VCaP (cell line): ENCODE measurements at regions not wholly inside any gene's neighbourhood (a gene's known extent, or its start where the extent isn't known, plus 50 kb on each side); places are given as distances from the start of the nearest gene placed in this dataset.
"Not testable (repeated sequence)": the region's sequence is repeated elsewhere in the genome, so short reads cannot be mapped to it uniquely, and the experiment has no call there.

Experiments
- H3K27ac ChIP-seq: fragments of 450-650 bp; 2 replicates; pipeline ENCODE4 v1.5.1; 2017
- CTCF ChIP-seq: fragments of 450-650 bp; conservative IDR thresholded peaks from 2 replicates; pipeline ENCODE4 v1.5.1; 2017; ENCODE audit warnings: mild to moderate bottlenecking, moderate library complexity

GRCh38 chr9:31554941-31555340, 829.5 kb upstream of the ACO1 start:
- TF ChIP-seq CTCF = no peak
- H3K27ac ChIP-seq = no peak overlapping the region

- no peak for TF ChIP-seq CTCF
- H3K27ac ChIP-seq = no peak overlapping the region
Measured at GRCh38 chr9:31556667-31557463, 827.6 kb upstream of the ACO1 start.

DNA sequence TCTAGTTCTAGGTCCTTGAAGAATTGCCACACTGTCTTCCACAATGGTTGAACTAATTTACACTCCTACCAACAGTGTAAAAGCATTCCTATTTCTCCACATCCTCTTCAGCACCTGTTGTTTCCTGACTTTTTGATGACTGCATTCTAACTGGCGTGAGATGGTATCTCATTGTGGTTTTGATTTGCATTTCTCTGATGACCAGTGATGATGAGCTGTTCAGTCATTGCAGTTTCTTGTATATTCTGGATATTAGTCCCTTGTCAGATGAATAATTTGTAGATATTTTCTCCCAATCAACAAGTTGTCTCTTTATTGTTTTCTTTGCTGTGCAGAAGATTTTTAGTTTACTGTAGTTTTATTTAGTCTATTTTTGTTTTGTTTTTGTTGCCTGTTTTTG, 812.3 kb upstream of the ACO1 start:
- H3K27ac ChIP-seq = not testable (repeated sequence)

GRCh38 chr9:31573561-31573960, 810.9 kb upstream of the ACO1 start:
- TF ChIP-seq CTCF = no peak
- H3K27ac ChIP-seq = no peak overlapping the region

- no peak for TF ChIP-seq CTCF
- no peak overlapping the region for H3K27ac ChIP-seq
Measured at GRCh38 chr9:31574006-31574765, 810.3 kb upstream of the ACO1 start.

DNA sequence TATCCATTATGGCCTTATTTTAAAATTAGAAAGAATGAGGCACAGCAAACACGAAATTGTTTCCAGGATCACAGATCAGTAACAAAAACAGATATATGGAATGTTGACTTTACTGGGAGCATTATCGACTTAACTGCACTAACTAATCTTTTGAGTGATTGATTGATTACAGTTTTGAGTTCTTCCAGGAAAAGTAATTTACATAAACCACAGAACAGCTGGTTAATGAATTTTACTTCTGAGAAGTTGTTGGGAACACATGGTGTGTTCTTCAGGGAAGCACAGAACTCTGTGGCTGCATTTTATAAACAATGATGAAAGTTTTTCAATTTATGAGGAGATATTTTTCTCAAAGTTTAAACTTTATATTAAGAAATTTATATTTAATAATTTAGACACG, 802.4 kb upstream of the ACO1 start:
- H3K27ac ChIP-seq = no peak overlapping the region
- no peak for TF ChIP-seq CTCF

DNA sequence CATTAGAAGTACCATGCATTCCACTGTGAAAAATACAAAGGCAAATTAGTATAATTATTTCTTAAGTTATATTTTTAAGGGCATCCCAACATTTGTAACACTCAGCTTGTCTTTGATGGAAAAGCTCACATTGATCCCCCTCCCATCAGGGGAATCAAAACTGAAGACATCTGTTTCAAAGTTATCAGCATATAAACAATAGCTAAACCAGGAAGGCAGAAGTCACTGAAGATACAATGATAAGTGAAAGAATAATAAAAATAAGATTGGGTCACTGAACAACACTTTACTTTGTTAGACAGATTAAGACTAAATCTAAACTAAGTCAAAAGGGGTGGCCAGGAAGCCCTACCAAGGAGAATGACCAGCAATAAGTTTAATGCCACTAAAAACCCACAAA, 801.9 kb upstream of the ACO1 start:
- H3K27ac ChIP-seq = no peak overlapping the region
- no peak for TF ChIP-seq CTCF

GRCh38 chr9:31585158-31585557, 799.3 kb upstream of the ACO1 start:
- no peak overlapping the region for H3K27ac ChIP-seq
- no peak for TF ChIP-seq CTCF
